Superior temporal gyrus (tissue), 1 donor: ENCODE measurements at regions not wholly inside any gene's neighbourhood (a gene's known extent, or its start where the extent isn't known, plus 50 kb on each side); places are given as distances from the start of the nearest gene placed in this dataset.
A peak's percentile ranks its signal among the peaks of the same experiment; 100 is the strongest.
"Not testable (repeated sequence)": the region's sequence is repeated elsewhere in the genome, so short reads cannot be mapped to it uniquely, and the experiment has no call there.

Source experiments
- DNase-seq: peaks from one replicate; pipeline ENCODE4 v3.0.0-alpha.2; 2016; ENCODE audit errors: extremely low spot score

GRCh38 chr7:63856466-63856865, 142.2 kb upstream of the ZNF722 start:
- not testable (repeated sequence) for DNase-seq

- DNase-seq, result no peak
These were observed 131.5 kb upstream of the ZNF722 start for GRCh38 chr7:63867127-63867526.

GRCh38 chr7:63874242-63874641, 124.4 kb upstream of the ZNF722 start:
- DNase-seq, result not testable (repeated sequence)

GRCh38 chr7:63876707-63877322, 121.8 kb upstream of the ZNF722 start:
- DNase-seq, result no peak

- no peak for DNase-seq
These were observed 111.6 kb upstream of the ZNF722 start for GRCh38 chr7:63887031-63887430.

- DNase-seq, result peak; percentile 78
These were observed 98.8 kb upstream of the ZNF722 start for GRCh38 chr7:63899691-63900393.

GRCh38 chr7:63900394-63901203, 98.0 kb upstream of the ZNF722 start:
- DNase-seq, result peak; percentile 96

GRCh38 chr7:63901204-63901506, 97.5 kb upstream of the ZNF722 start:
- DNase-seq, result not testable (repeated sequence)

GRCh38 chr7:63918986-63919385, 79.7 kb upstream of the ZNF722 start:
- no peak for DNase-seq

GRCh38 chr7:63925262-63925625, 73.4 kb upstream of the ZNF722 start:
- peak; percentile 12 for DNase-seq

- DNase-seq, result peak; percentile 90
These were observed 72.8 kb upstream of the ZNF722 start for GRCh38 chr7:63925626-63926460.

GRCh38 chr7:63927261-63927660, 71.4 kb upstream of the ZNF722 start:
- DNase-seq, result no peak

GRCh38 chr7:63931057-63931600, 67.5 kb upstream of the ZNF722 start:
- DNase-seq, result no peak

- DNase-seq, result no peak
These were observed 66.6 kb upstream of the ZNF722 start for GRCh38 chr7:63931985-63932577.
